K562 (cell line): ENCODE measurements at regions not wholly inside any gene's neighbourhood (a gene's known extent, or its start where the extent isn't known, plus 50 kb on each side); places are given as distances from the start of the nearest gene placed in this dataset.

Experiments
- ATAC-seq: fragments of 200-7000 bp; cut with Tn5 transposase; 3 replicates; pipeline ENCODE4 v1.9.1; 2020; ENCODE audit warnings: moderate library complexity
- BruUV-seq: library from RNA; stranded (reverse); fragments of 400-500 nt; replicated peaks from 2 replicates; lab custom pipeline; 2021; lab: Mats Ljungman, UMichigan
- CTCF ChIA-PET: fragments of 300-600 bp; formaldehyde crosslinking; extraction: SDS; loops from one replicate; lab custom pipeline; 2021; ENCODE audit warnings: low intra/inter-chr PET ratio; lab: Yijun Ruan, JAX
- POLR2A ChIA-PET: fragments of 300-600, 350-650 bp; sonication (Branson Sonifier 250); formaldehyde crosslinking; extraction: SDS; loops from one replicate; lab custom pipeline; 2021; ENCODE audit warnings: antibody characterized with exemption, inconsistent platforms; lab: Yijun Ruan, JAX
- DNase-seq, 4 experiments: peaks; one replicate each; pipeline versions ENCODE4 v3.0.0 to v3.0.0-alpha.2; 2011 to 2018; ENCODE audit warnings: low spot score in 3 of 4, mixed read lengths in 3 of 4; ENCODE audit errors: extremely low read depth in 1 of 4
- FAIRE-seq: peaks from 2 replicates; lab custom pipeline; 2011; peaks lifted over from hg19 to GRCh38; lab: Jason Lieb, UNC
- H2AFZ ChIP-seq: 2 replicates; pipeline ENCODE4 v1.6.0; 2011; ENCODE audit warnings: low read depth, low read length, control low read depth, inconsistent platforms
- H3K27ac ChIP-seq: fragments of 200-600 bp; 3 replicates; pipeline ENCODE4 v1.8.0; 2011; ENCODE audit warnings: low read depth, mild to moderate bottlenecking, control low read depth, inconsistent platforms, low read length, moderate library complexity, mixed read lengths; ENCODE audit errors: extremely low read depth
- H3K27me3 ChIP-seq, 2 experiments: fragments of 300-600 bp in 1 of 2; 2 replicates in 1 of 2; 3 replicates in 1 of 2; pipeline versions ENCODE4 v1.6.0 to v1.8.0; 2011; ENCODE audit warnings: inconsistent platforms in 2 of 2, low read length in 2 of 2, mild to moderate bottlenecking in 1 of 2, mixed read lengths in 1 of 2, moderate library complexity in 1 of 2; ENCODE audit not compliant: control insufficient read depth in 2 of 2, insufficient read depth in 2 of 2
- H3K36me3 ChIP-seq: fragments of 300-600 bp; 3 replicates; pipeline ENCODE4 v1.8.0; 2011; ENCODE audit warnings: mild to moderate bottlenecking, low read length, inconsistent platforms; ENCODE audit not compliant: control insufficient read depth, insufficient read depth
- H3K4me1 ChIP-seq, 2 experiments: fragments of 200-600 bp in 1 of 2; replicated peaks in 1 of 2; 2 replicates in 1 of 2; 3 replicates in 1 of 2; pipeline versions ENCODE4 v1.5.1 to v1.8.0; 2011; ENCODE audit warnings: inconsistent platforms in 2 of 2, low read length in 2 of 2, mild to moderate bottlenecking in 1 of 2, mixed read lengths in 1 of 2, moderate library complexity in 1 of 2; ENCODE audit not compliant: control insufficient read depth in 2 of 2, insufficient read depth in 2 of 2
- H3K4me2 ChIP-seq: 2 replicates; pipeline ENCODE4 v1.6.1; 2011; ENCODE audit warnings: low read length, control low read depth, inconsistent platforms, mixed read lengths; ENCODE audit not compliant: insufficient read depth
- H3K4me3 ChIP-seq: fragments of 200-600 bp; sonication (generic), shearing (Covaris generic); 2 replicates; pipeline ENCODE4 v1.5.1; 2016; ENCODE audit warnings: control low read depth, inconsistent platforms
- H3K79me2 ChIP-seq: fragments of 200-600 bp; 3 replicates; pipeline ENCODE4 v1.8.0; 2011; ENCODE audit warnings: low read length, inconsistent platforms; ENCODE audit not compliant: control insufficient read depth, insufficient read depth
- H3K9ac ChIP-seq, 2 experiments: 2 replicates each; pipeline versions ENCODE4 v1.6.0 to v1.6.1; 2011; ENCODE audit warnings: low read depth in 2 of 2, low read length in 2 of 2, control low read depth in 1 of 2, inconsistent platforms in 1 of 2, mild to moderate bottlenecking in 1 of 2, mixed read lengths in 1 of 2; ENCODE audit not compliant: insufficient read depth in 1 of 2
- H3K9me1 ChIP-seq: one replicate; pipeline ENCODE4 v1.6.0; 2011; ENCODE audit warnings: inconsistent platforms, mild to moderate bottlenecking, low read length, moderate library complexity; ENCODE audit not compliant: control insufficient read depth, insufficient read depth
- H3K9me3 ChIP-seq: replicated peaks from 2 replicates; pipeline ENCODE4 v1.5.1; 2011; ENCODE audit warnings: low read depth, low read length, inconsistent platforms; ENCODE audit not compliant: control insufficient read depth, insufficient read depth
- H4K20me1 ChIP-seq: replicated peaks from 2 replicates; pipeline ENCODE4 v1.6.1; 2011; ENCODE audit warnings: low read length, inconsistent platforms, mixed read lengths; ENCODE audit not compliant: control insufficient read depth, insufficient read depth
- CBX3 ChIP-seq, 2 experiments: IDR thresholded peaks; 1 replicate in 1 of 2; 2 replicates in 1 of 2; pipeline ENCODE4 v1.6.1; 2012; ENCODE audit warnings: inconsistent platforms in 2 of 2, low read length in 2 of 2, borderline replicate concordance in 1 of 2, control low read depth in 1 of 2
- CGGBP1 ChIP-seq: fragments of 250-450 bp; sonication (Bioruptor Pico); IDR thresholded peaks from 2 replicates; pipeline ENCODE4 v1.9.0; 2021; ENCODE audit warnings: mild to moderate bottlenecking
- CSDE1 ChIP-seq, 2 experiments: fragments of 450-650 bp; IDR thresholded peaks; 2 replicates each; pipeline ENCODE4 v1.6.1; 2016; ENCODE audit warnings: mild to moderate bottlenecking in 1 of 2
- E2F5 ChIP-seq: sonication (generic); formaldehyde crosslinking; IDR thresholded peaks from 2 replicates; pipeline ENCODE4 v1.8.0; 2022; ENCODE audit warnings: mild to moderate bottlenecking, missing genetic modification reagents
- HNRNPL ChIP-seq: fragments of 200-400 bp; formaldehyde crosslinking; IDR thresholded peaks from 2 replicates; pipeline ENCODE4 v1.6.1; 2017; ENCODE audit warnings: low read depth, mild to moderate bottlenecking, low read length
- JUNB ChIP-seq: fragments of 450-650 bp; formaldehyde crosslinking; conservative IDR thresholded peaks from 2 replicates; pipeline ENCODE4 v1.4.0; 2020; ENCODE audit warnings: mild to moderate bottlenecking
- KLF16 ChIP-seq: IDR thresholded peaks from 2 replicates; pipeline ENCODE4 v1.6.1; 2016; ENCODE audit warnings: antibody characterized with exemption
- NCOA6 ChIP-seq: fragments of 450-650 bp; IDR thresholded peaks from 2 replicates; pipeline ENCODE4 v1.6.1; 2017; ENCODE audit warnings: mild to moderate bottlenecking
- NFE2L1 ChIP-seq: fragments of 450-650 bp; IDR thresholded peaks from 2 replicates; pipeline ENCODE4 v1.6.1; 2016; ENCODE audit warnings: missing genetic modification characterization, low read depth, mild to moderate bottlenecking, missing compliant biosample characterization, moderate library complexity, borderline replicate concordance
- PBX2 ChIP-seq, 2 experiments: IDR thresholded peaks in 1 of 2; conservative IDR thresholded peaks in 1 of 2; 2 replicates each; pipeline ENCODE4 v1.6.1; 2016; ENCODE audit warnings: low read depth in 2 of 2, mild to moderate bottlenecking in 1 of 2, missing compliant biosample characterization in 1 of 2, missing genetic modification characterization in 1 of 2, moderate library complexity in 1 of 2
- RBFOX2 ChIP-seq: fragments of 200-400 bp; formaldehyde crosslinking; IDR thresholded peaks from 2 replicates; pipeline ENCODE4 v1.6.1; 2017; ENCODE audit warnings: low read depth, mild to moderate bottlenecking, low read length, moderate library complexity
- RFX5 ChIP-seq: IDR thresholded peaks from 2 replicates; pipeline ENCODE4 v1.6.1; 2011; ENCODE audit warnings: low read depth, mild to moderate bottlenecking, improper control_type of control experiment, low read length
- SETDB1 ChIP-seq: IDR thresholded peaks from one replicate; pipeline ENCODE4 v1.6.1; 2012; ENCODE audit warnings: low read length, control low read depth, inconsistent platforms
- SMAD3 ChIP-seq: fragments of 450-650 bp; formaldehyde crosslinking; conservative IDR thresholded peaks from 2 replicates; pipeline ENCODE4 v1.4.0; 2020; ENCODE audit warnings: mild to moderate bottlenecking
- SNRNP70 ChIP-seq: fragments of 200-400 bp; formaldehyde crosslinking; optimal IDR thresholded peaks from 2 replicates; pipeline ENCODE3; 2017; ENCODE audit warnings: low read depth, low read length
- ZNF311 ChIP-seq: fragments of 250-450 bp; sonication (Bioruptor Pico); IDR thresholded peaks from 2 replicates; pipeline ENCODE4 v1.4.0; 2020; ENCODE audit warnings: mild to moderate bottlenecking, moderate library complexity
- WGBS: fragments of 100-300 bp; shearing (Covaris generic); methylation state at CpG from one replicate; pipeline ENCODE4 v1.1.6; 2016; ENCODE audit warnings: low coverage, mixed read lengths; ENCODE audit not compliant: insufficient coverage; ENCODE audit errors: missing lambda C conversion rate; 5-methylcytosine and 5-hydroxymethylcytosine counted together
- in situ Hi-C: fragments of 300-500 bp; cut with MboI; formaldehyde crosslinking; loops from 4 replicates; pipeline ENCODE4 v1.15.0; 2018; ENCODE audit warnings: inconsistent platforms, mixed read lengths
- intact Hi-C: fragments of 100-400 bp; cut with micrococcal nuclease; formaldehyde crosslinking; loops from 2 replicates; pipeline ENCODE4 v1.14.2; 2022
- TF ChIP-seq, protein P1 (sequence below): fragments of 450-650 bp; formaldehyde crosslinking; IDR thresholded peaks from 2 replicates; pipeline ENCODE4 v1.4.0; 2020; ENCODE audit warnings: mild to moderate bottlenecking, moderate library complexity
- TF ChIP-seq, protein P2 (sequence below): fragments of 450-650 bp; IDR thresholded peaks from 2 replicates; pipeline ENCODE4 v1.6.1; 2016; ENCODE audit warnings: low read depth, mild to moderate bottlenecking, moderate library complexity

- DNase-seq (peak in 1 of 4 experiments; percentile 1), FAIRE-seq (no peak), ATAC-seq (no peak)
- Histone ChIP-seq H3K27me3 (no peaks in the 10 kb centered on the region), H3K4me1 (no peaks in the 10 kb centered on the region), H3K27ac (no peak overlapping the region), H3K9me3 (no peaks in the 10 kb centered on the region), H2AFZ (no peak overlapping the region), H3K79me2 (no peaks in the 10 kb centered on the region), H4K20me1 (no peaks in the 10 kb centered on the region), H3K9ac (no peak overlapping the region), H3K4me2 (no peak overlapping the region), H3K9me1 (no peaks in the 10 kb centered on the region), H3K36me3 (no peaks in the 10 kb centered on the region), H3K4me3 (no peak overlapping the region)
- no peak for TF ChIP-seq KLF16
- TF ChIP-seq NFE2L1 (tag), result no peak
- TF ChIP-seq CBX3 (IDR thresholded peaks at IDR 0.05; ENCODE audit: borderline replicate concordance in 1 of 2, low read length in 2 of 2), result no peak
- TF ChIP-seq SETDB1, result no peak
- no peak for TF ChIP-seq SMAD3 (CRISPR knock-in tag)
- TF ChIP-seq SNRNP70, result no peak
- TF ChIP-seq PBX2 (CRISPR knock-in tag; IDR thresholded peaks at IDR 0.05; ENCODE audit: low read depth), result no peak
- no peak for TF ChIP-seq PBX2 (tag; conservative IDR thresholded peaks at IDR 0.05; ENCODE audit: low read depth)
- TF ChIP-seq CSDE1 (IDR thresholded peaks at IDR 0.05), result no peak
- TF ChIP-seq E2F5 (CRISPR knock-in tag), result no peak
- no peak for TF ChIP-seq HNRNPL
- TF ChIP-seq, protein P1, sequence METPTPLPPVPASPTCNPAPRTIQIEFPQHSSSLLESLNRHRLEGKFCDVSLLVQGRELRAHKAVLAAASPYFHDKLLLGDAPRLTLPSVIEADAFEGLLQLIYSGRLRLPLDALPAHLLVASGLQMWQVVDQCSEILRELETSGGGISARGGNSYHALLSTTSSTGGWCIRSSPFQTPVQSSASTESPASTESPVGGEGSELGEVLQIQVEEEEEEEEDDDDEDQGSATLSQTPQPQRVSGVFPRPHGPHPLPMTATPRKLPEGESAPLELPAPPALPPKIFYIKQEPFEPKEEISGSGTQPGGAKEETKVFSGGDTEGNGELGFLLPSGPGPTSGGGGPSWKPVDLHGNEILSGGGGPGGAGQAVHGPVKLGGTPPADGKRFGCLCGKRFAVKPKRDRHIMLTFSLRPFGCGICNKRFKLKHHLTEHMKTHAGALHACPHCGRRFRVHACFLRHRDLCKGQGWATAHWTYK (CRISPR knock-in tag), result no peak
- TF ChIP-seq NCOA6, result no peak
- TF ChIP-seq CGGBP1, result no peak
- no peak for TF ChIP-seq ZNF311
- no peak for TF ChIP-seq RFX5
- TF ChIP-seq, protein P2, sequence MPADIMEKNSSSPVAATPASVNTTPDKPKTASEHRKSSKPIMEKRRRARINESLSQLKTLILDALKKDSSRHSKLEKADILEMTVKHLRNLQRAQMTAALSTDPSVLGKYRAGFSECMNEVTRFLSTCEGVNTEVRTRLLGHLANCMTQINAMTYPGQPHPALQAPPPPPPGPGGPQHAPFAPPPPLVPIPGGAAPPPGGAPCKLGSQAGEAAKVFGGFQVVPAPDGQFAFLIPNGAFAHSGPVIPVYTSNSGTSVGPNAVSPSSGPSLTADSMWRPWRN, result no peak
- no peak for TF ChIP-seq JUNB (CRISPR knock-in tag)
- TF ChIP-seq RBFOX2, result no peak
- ChIA-PET CTCF (no interaction called here), POLR2A (no interaction called here)
- WGBS, result 0% methylated on average over 4 of the region's 4 CpGs
- no TSS peak for BruUV-seq
- in situ Hi-C loops, result no loop called here
- intact Hi-C loops, result no loop called here
These were observed 1278.7 kb downstream of the CDH12 start for GRCh38 chr5:21574438-21574837.
